ENCODE measurements at regions not wholly inside any gene's neighbourhood (a gene's known extent, or its start where the extent isn't known, plus 50 kb on each side); places are given as distances from the start of the nearest gene placed in this dataset.
"Not testable (repeated sequence)": the region's sequence is repeated elsewhere in the genome, so short reads cannot be mapped to it uniquely, and the experiment has no call there.

- intact Hi-C loops (cut with micrococcal nuclease), result no loop called here
- no peaks in the 10 kb centered on the region for H3K27me3 ChIP-seq (ENCODE audit: low read length)
- BruUV-seq (replicated peaks), result no TSS peak
- no peaks in the 10 kb centered on the region for H3K9me3 ChIP-seq (ENCODE audit: low read length)
- TF ChIP-seq EZH2phosphoT487 (IDR thresholded peaks at IDR 0.05; ENCODE audit: borderline replicate concordance, low read length) (no peak), EZH2 (IDR thresholded peaks at IDR 0.05; ENCODE audit: low read length, unreplicated experiment) (no peak), CTCF (conservative IDR thresholded peaks at IDR 0.05; ENCODE audit: low read depth, low read length) (no peak)
- no peaks in the 10 kb centered on the region for H4K20me1 ChIP-seq (ENCODE audit: low read length)
- no peak for DNase-seq
- no peaks in the 10 kb centered on the region for H3K9me2 ChIP-seq (replicated peaks; ENCODE audit: low read length)
- no peaks in the 10 kb centered on the region for H3K4me1 ChIP-seq (ENCODE audit: insufficient read depth, low read length)
- no peak for ATAC-seq
- no peak overlapping the region for H3K27ac ChIP-seq (ENCODE audit: low read length)
- H3K4me2 ChIP-seq (ENCODE audit: low read length), result no peak overlapping the region
- H3K4me3 ChIP-seq (ENCODE audit: low read length), result no peak overlapping the region
- ChIA-PET POLR2A (ENCODE audit: unreplicated experiment) (no interaction called here), CTCF (no interaction called here)
- H3K36me3 ChIP-seq (ENCODE audit: low read depth, low read length), result no peaks in the 10 kb centered on the region
- H2AFZ ChIP-seq (ENCODE audit: low read length), result no peak overlapping the region
- H3K9ac ChIP-seq (ENCODE audit: low read length), result no peak overlapping the region
- no peaks in the 10 kb centered on the region for H3K79me2 ChIP-seq (ENCODE audit: low read length)
- H3F3A ChIP-seq (ENCODE audit: low read length, unreplicated experiment), result no peaks in the 10 kb centered on the region
Measured at GRCh38 chr2:143840194-143840593, 679.7 kb downstream of the ZEB2 start.

- no TSS peak for BruUV-seq (replicated peaks)
- POLR2A ChIA-PET (ENCODE audit: unreplicated experiment), result no interaction called here
Measured at GRCh38 chr2:143839456-143839855, 680.5 kb downstream of the ZEB2 start.

GRCh38 chr2:143837055-143837454, 682.9 kb downstream of the ZEB2 start:
- ATAC-seq; DNase-seq; H4K20me1 ChIP-seq (ENCODE audit: low read length); H3K4me2 ChIP-seq (ENCODE audit: low read length); POLR2A ChIA-PET (ENCODE audit: unreplicated experiment); H3K36me3 ChIP-seq (ENCODE audit: low read depth, low read length); H3K9me2 ChIP-seq (replicated peaks; ENCODE audit: low read length); H3K4me3 ChIP-seq (ENCODE audit: low read length); BruUV-seq (replicated peaks); H3K4me1 ChIP-seq (ENCODE audit: insufficient read depth, low read length); H3K27ac ChIP-seq (ENCODE audit: low read length); H3K79me2 ChIP-seq (ENCODE audit: low read length); CTCF ChIA-PET; H2AFZ ChIP-seq (ENCODE audit: low read length); H3K27me3 ChIP-seq (ENCODE audit: low read length); H3F3A ChIP-seq (ENCODE audit: low read length, unreplicated experiment); intact Hi-C loops (cut with micrococcal nuclease); H3K9ac ChIP-seq (ENCODE audit: low read length); H3K9me3 ChIP-seq (ENCODE audit: low read length): not testable (repeated sequence)

More at GRCh38 chr2:143839456-143839855, 680.5 kb downstream of the ZEB2 start:
- H3K9ac ChIP-seq (ENCODE audit: low read length), result no peak overlapping the region
- TF ChIP-seq EZH2phosphoT487 (IDR thresholded peaks at IDR 0.05; ENCODE audit: borderline replicate concordance, low read length), result no peak
- no peak for TF ChIP-seq EZH2 (IDR thresholded peaks at IDR 0.05; ENCODE audit: low read length, unreplicated experiment)
- TF ChIP-seq CTCF (conservative IDR thresholded peaks at IDR 0.05; ENCODE audit: low read depth, low read length), result no peak
- intact Hi-C loops (cut with micrococcal nuclease), result no loop called here
- ATAC-seq (no peak), DNase-seq (no peak)
- CTCF ChIA-PET, result no interaction called here
- H3F3A ChIP-seq (ENCODE audit: low read length, unreplicated experiment), result no peaks in the 10 kb centered on the region
- H3K9me2 ChIP-seq (replicated peaks; ENCODE audit: low read length), result no peaks in the 10 kb centered on the region
- no peaks in the 10 kb centered on the region for H3K79me2 ChIP-seq (ENCODE audit: low read length)
- H3K4me3 ChIP-seq (ENCODE audit: low read length), result no peak overlapping the region
- no peaks in the 10 kb centered on the region for H3K27me3 ChIP-seq (ENCODE audit: low read length)
- no peak overlapping the region for H3K27ac ChIP-seq (ENCODE audit: low read length)
- no peaks in the 10 kb centered on the region for H3K36me3 ChIP-seq (ENCODE audit: low read depth, low read length)
- no peaks in the 10 kb centered on the region for H4K20me1 ChIP-seq (ENCODE audit: low read length)
- H3K9me3 ChIP-seq (ENCODE audit: low read length), result no peaks in the 10 kb centered on the region
- H2AFZ ChIP-seq (ENCODE audit: low read length), result no peak overlapping the region
- H3K4me1 ChIP-seq (ENCODE audit: insufficient read depth, low read length), result no peaks in the 10 kb centered on the region
- H3K4me2 ChIP-seq (ENCODE audit: low read length), result no peak overlapping the region

All from PC-3 (cell line).